ENCODE measurements at regions not wholly inside any gene's neighbourhood (a gene's known extent, or its start where the extent isn't known, plus 50 kb on each side); places are given as distances from the start of the nearest gene placed in this dataset.

DNA sequence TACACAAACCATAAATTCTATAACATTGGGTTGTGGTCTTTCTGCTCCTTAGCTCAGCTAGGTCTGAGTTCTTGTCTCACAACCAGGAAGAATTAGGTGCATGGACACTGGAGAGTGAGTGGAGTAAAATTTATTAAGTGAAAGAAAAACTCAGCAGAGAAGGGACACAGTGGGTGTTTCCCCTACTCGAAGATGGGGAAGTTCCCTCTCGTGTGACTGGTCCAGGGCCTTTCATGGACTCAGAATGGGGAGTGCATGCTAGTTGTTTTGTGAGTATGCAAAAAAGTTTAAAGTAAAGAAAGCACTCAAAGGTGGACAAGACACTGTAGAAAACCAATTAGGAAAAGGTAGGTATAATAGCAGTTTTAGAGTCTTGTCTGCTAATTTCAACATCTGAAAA, 215.5 kb upstream of the RORA start:
- Mint-ChIP-seq H3K4me3 (no peak overlapping the region), H3K9me3 (ENCODE audit: low read depth) (no peaks in the 10 kb centered on the region), H3K4me1 (no peaks in the 10 kb centered on the region), H3K27ac (no peak overlapping the region), H3K27me3 (peaks cover 14% of the 10 kb centered on the region), H3K36me3 (ENCODE audit: low read depth) (no peaks in the 10 kb centered on the region)
- intact Hi-C loops (cut with DNase I, micrococcal nuclease), result no loop called here
- ATAC-seq, result no peak
- POLR2A ChIA-PET, result no interaction called here
- DNase-seq, result no peak
- CTCF ChIA-PET, result no interaction called here

DNA sequence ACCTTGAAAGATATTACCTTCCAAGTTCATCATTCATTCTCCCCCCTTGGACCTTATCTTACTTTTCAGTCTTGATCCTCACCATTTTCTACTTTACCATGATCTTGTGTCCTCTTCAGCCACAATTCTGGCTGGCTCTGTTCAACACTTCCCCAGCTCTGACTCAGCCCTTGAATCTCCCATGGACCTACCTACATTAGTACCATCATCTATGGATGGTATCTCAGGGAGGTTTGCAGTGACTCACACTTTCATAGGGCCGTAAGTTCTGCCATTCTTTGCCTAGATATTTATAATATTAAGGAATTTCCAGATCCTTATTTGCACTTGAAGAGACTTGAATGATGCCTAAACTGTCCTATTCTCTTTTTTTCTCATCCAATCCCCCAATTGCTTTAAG, 213.7 kb upstream of the RORA start:
- H3K27me3 Mint-ChIP-seq, result peaks cover 16% of the 10 kb centered on the region
- intact Hi-C loops (cut with DNase I, micrococcal nuclease), result no loop called here
- H3K4me1 Mint-ChIP-seq, result no peaks in the 10 kb centered on the region
- no peak overlapping the region for H3K4me3 Mint-ChIP-seq
- ChIA-PET CTCF (no interaction called here), POLR2A (no interaction called here)
- H3K9me3 Mint-ChIP-seq (ENCODE audit: low read depth), result no peaks in the 10 kb centered on the region
- DNase-seq, result no peak
- no peak overlapping the region for H3K27ac Mint-ChIP-seq
- no peaks in the 10 kb centered on the region for H3K36me3 Mint-ChIP-seq (ENCODE audit: low read depth)
- no peak for ATAC-seq

DNA sequence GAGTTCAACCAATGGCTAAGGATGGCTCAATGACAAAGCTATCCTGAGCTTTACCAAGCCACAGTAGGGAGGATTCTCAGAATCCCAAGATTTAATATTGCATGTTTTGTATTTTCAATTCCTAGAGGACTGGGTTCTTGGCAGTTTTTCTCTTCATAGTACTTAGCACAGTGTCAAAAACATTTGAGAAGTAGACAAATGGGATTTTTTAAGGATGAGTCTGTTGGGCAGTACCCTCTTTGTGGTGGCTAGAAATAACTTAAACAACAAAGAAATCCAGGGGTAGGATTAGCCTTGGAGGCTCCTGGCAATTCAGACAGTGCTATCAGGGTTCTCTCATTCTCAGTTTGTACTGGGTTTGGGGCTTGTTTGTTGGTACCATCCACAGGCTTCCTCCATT, 212.8 kb upstream of the RORA start:
- Mint-ChIP-seq H3K27me3 (peaks cover 16% of the 10 kb centered on the region), H3K4me1 (no peaks in the 10 kb centered on the region), H3K36me3 (ENCODE audit: low read depth) (no peaks in the 10 kb centered on the region), H3K4me3 (no peak overlapping the region), H3K9me3 (ENCODE audit: low read depth) (no peaks in the 10 kb centered on the region), H3K27ac (no peak overlapping the region)
- DNase-seq, result no peak
- POLR2A ChIA-PET, result no interaction called here
- CTCF ChIA-PET, result interaction anchor here (0.7 kb wide), 1 partner anchor 48 kb away, joined by 3 read pairs; no protein-coding TSS in a partner anchor
- intact Hi-C loops (cut with DNase I, micrococcal nuclease), result no loop called here
- ATAC-seq, result no peak

DNA sequence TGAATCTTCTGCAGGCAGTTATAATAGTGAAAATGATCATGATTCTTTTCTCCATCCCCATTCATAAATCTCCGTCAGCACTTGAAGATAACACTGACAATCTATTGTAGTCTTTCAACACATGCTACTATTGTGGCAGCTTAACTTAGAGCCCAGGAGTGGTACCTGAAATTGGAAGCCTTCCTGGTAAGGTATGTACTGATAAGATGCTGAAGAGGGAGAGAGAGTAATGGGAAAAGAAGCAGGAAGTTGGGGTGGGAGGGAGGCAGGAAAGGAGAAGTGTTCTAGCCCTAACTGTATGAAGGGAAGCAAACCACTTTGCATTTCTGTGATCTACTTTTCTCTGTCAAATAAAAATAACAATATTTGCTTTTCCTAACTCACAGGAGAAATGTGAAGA, 197.4 kb upstream of the RORA start:
- POLR2A ChIA-PET, result interaction anchor here (0.6 kb wide), 1 partner anchor 122 kb away, joined by 6 read pairs; no protein-coding TSS in a partner anchor
- no peaks in the 10 kb centered on the region for H3K36me3 Mint-ChIP-seq (ENCODE audit: low read depth)
- DNase-seq (no peak), ATAC-seq (no peak)
- H3K27me3 Mint-ChIP-seq, result no peaks in the 10 kb centered on the region
- intact Hi-C loops (cut with DNase I, micrococcal nuclease), result no loop called here
- no peak overlapping the region for H3K4me3 Mint-ChIP-seq
- H3K9me3 Mint-ChIP-seq (ENCODE audit: low read depth), result no peaks in the 10 kb centered on the region
- H3K4me1 Mint-ChIP-seq, result no peaks in the 10 kb centered on the region
- H3K27ac Mint-ChIP-seq, result no peak overlapping the region
- CTCF ChIA-PET, result no interaction called here

GRCh38 chr15:61425934-61426333, 196.8 kb upstream of the RORA start:
- ATAC-seq (no peak), DNase-seq (no peak)
- H3K9me3 Mint-ChIP-seq (ENCODE audit: low read depth), result no peaks in the 10 kb centered on the region
- ChIA-PET CTCF (no interaction called here), POLR2A (no interaction called here)
- intact Hi-C loops (cut with DNase I, micrococcal nuclease), result no loop called here
- no peak overlapping the region for H3K27ac Mint-ChIP-seq
- no peaks in the 10 kb centered on the region for H3K36me3 Mint-ChIP-seq (ENCODE audit: low read depth)
- no peaks in the 10 kb centered on the region for H3K27me3 Mint-ChIP-seq
- no peaks in the 10 kb centered on the region for H3K4me1 Mint-ChIP-seq
- H3K4me3 Mint-ChIP-seq, result no peak overlapping the region

- Mint-ChIP-seq H3K36me3 (ENCODE audit: low read depth) (no peaks in the 10 kb centered on the region), H3K27me3 (peaks cover 3% of the 10 kb centered on the region), H3K4me3 (no peak overlapping the region), H3K27ac (no peak overlapping the region), H3K9me3 (ENCODE audit: low read depth) (no peaks in the 10 kb centered on the region), H3K4me1 (no peaks in the 10 kb centered on the region)
- ChIA-PET POLR2A (no interaction called here), CTCF (no interaction called here)
- DNase-seq (no peak), ATAC-seq (no peak)
- intact Hi-C loops (cut with DNase I, micrococcal nuclease), result no loop called here
Measured at GRCh38 chr15:61422773-61423172, 193.7 kb upstream of the RORA start.

DNA sequence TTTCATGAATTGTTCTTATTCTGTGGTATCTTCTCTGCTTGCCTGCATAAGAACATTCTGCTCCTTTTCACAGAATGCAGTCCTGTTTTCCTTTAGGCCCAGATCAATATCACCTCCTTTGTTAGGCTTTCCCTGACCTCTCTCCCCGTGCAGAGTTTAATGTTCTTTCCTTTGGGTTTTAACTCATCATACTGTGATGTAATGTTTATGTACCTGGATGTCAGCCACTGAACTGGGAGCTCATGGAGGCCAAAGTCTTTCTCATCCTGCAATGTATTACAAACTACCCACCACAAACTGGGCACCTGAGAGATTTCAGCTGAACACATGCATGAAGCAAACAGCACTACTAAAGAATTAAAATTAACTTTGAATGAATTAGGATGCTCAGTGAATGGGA, 192.8 kb upstream of the RORA start:
- peaks cover 3% of the 10 kb centered on the region for H3K27me3 Mint-ChIP-seq
- ATAC-seq (no peak), DNase-seq (no peak)
- H3K27ac Mint-ChIP-seq, result no peak overlapping the region
- intact Hi-C loops (cut with DNase I, micrococcal nuclease), result no loop called here
- no peaks in the 10 kb centered on the region for H3K9me3 Mint-ChIP-seq (ENCODE audit: low read depth)
- ChIA-PET CTCF (interaction anchor here (0.6 kb wide), 1 partner anchor 48 kb away, joined by 3 read pairs; no protein-coding TSS in a partner anchor), POLR2A (no interaction called here)
- H3K4me3 Mint-ChIP-seq, result no peak overlapping the region
- no peaks in the 10 kb centered on the region for H3K4me1 Mint-ChIP-seq
- H3K36me3 Mint-ChIP-seq (ENCODE audit: low read depth), result no peaks in the 10 kb centered on the region

GRCh38 chr15:61421470-61421869, 192.4 kb upstream of the RORA start:
- intact Hi-C loops (cut with DNase I, micrococcal nuclease), result no loop called here
- CTCF ChIA-PET, result no interaction called here
- POLR2A ChIA-PET, result no interaction called here
- H3K27ac Mint-ChIP-seq, result no peak overlapping the region
- no peak overlapping the region for H3K4me3 Mint-ChIP-seq
- no peaks in the 10 kb centered on the region for H3K4me1 Mint-ChIP-seq
- peaks cover 3% of the 10 kb centered on the region for H3K27me3 Mint-ChIP-seq
- DNase-seq (no peak), ATAC-seq (no peak)
- H3K36me3 Mint-ChIP-seq (ENCODE audit: low read depth), result no peaks in the 10 kb centered on the region
- no peaks in the 10 kb centered on the region for H3K9me3 Mint-ChIP-seq (ENCODE audit: low read depth)

GRCh38 chr15:61420546-61420945, 191.4 kb upstream of the RORA start:
- intact Hi-C loops (cut with DNase I, micrococcal nuclease), result no loop called here
- no peak overlapping the region for H3K27ac Mint-ChIP-seq
- H3K4me1 Mint-ChIP-seq, result no peaks in the 10 kb centered on the region
- ChIA-PET CTCF (no interaction called here), POLR2A (no interaction called here)
- no peaks in the 10 kb centered on the region for H3K9me3 Mint-ChIP-seq (ENCODE audit: low read depth)
- ATAC-seq (no peak), DNase-seq (no peak)
- no peaks in the 10 kb centered on the region for H3K36me3 Mint-ChIP-seq (ENCODE audit: low read depth)
- H3K27me3 Mint-ChIP-seq, result peaks cover 3% of the 10 kb centered on the region
- H3K4me3 Mint-ChIP-seq, result no peak overlapping the region

DNA sequence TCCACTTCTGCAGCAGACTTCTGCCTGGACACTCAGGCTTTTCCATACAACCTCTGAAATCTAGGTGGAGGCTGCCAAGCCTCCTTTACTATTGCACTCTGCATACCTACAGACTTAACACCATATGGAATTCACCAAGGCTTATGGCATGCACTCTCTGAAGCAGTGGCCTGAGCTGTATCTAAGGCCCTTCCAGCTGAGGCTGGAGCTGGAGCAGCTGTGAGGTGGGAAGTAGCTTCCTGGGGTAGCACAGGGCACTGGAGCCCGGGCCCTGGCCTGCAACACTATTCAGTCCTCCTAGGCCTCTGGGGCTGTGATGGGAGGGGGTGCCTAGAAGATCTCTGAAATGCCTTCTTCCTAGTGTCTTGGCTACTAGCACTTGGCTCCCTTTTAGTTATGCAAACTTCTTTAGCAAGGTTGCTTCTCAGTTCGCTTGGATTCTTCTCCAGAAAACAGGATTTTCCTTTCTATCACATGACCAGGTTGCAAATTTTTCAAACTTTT, 186.6 kb upstream of the RORA start:
- peaks cover 6% of the 10 kb centered on the region for H3K27me3 Mint-ChIP-seq
- no peak for DNase-seq
- ChIA-PET CTCF (interaction anchor here (0.8 kb wide), 1 partner anchor 189 kb away, joined by 3 read pairs; no protein-coding TSS in a partner anchor), POLR2A (no interaction called here)
- no peaks in the 10 kb centered on the region for H3K9me3 Mint-ChIP-seq (ENCODE audit: low read depth)
- no peak for ATAC-seq
- no peaks in the 10 kb centered on the region for H3K4me1 Mint-ChIP-seq
- H3K4me3 Mint-ChIP-seq, result no peak overlapping the region
- intact Hi-C loops (cut with DNase I, micrococcal nuclease), result no loop called here
- no peaks in the 10 kb centered on the region for H3K36me3 Mint-ChIP-seq (ENCODE audit: low read depth)
- H3K27ac Mint-ChIP-seq, result no peak overlapping the region

- intact Hi-C loops (cut with DNase I, micrococcal nuclease), result no loop called here
- Mint-ChIP-seq H3K36me3 (ENCODE audit: low read depth) (no peaks in the 10 kb centered on the region), H3K4me1 (no peaks in the 10 kb centered on the region), H3K27me3 (peaks cover 9% of the 10 kb centered on the region), H3K4me3 (no peak overlapping the region), H3K27ac (no peak overlapping the region), H3K9me3 (ENCODE audit: low read depth) (no peaks in the 10 kb centered on the region)
- ChIA-PET POLR2A (no interaction called here), CTCF (no interaction called here)
- DNase-seq (no peak), ATAC-seq (no peak)
Measured at GRCh38 chr15:61411902-61412510, 182.9 kb upstream of the RORA start.

DNA sequence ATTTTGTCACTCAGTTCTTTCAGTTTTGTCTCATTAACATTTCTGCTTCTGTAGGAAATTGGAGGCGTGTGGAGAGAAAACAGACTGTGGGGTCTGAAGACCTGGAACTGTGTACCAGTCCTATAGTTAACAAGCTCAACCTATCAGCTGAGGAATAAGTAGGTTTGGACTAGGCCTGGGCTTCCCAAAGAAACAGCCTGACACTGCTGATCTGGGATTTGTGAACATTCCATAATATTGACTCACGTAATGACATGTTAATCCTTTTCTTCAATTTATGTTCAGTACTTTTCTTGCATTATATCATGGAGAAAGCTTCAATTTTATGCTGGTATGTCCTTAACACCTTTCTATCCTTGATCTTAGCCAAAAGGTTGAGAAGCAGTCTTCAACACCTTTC, 181.6 kb upstream of the RORA start:
- Mint-ChIP-seq H3K27me3 (peaks cover 11% of the 10 kb centered on the region), H3K4me3 (no peak overlapping the region), H3K27ac (no peak overlapping the region), H3K36me3 (ENCODE audit: low read depth) (no peaks in the 10 kb centered on the region), H3K4me1 (no peaks in the 10 kb centered on the region), H3K9me3 (ENCODE audit: low read depth) (no peaks in the 10 kb centered on the region)
- ATAC-seq (no peak), DNase-seq (no peak)
- ChIA-PET CTCF (no interaction called here), POLR2A (no interaction called here)
- intact Hi-C loops (cut with DNase I, micrococcal nuclease), result no loop called here

DNA sequence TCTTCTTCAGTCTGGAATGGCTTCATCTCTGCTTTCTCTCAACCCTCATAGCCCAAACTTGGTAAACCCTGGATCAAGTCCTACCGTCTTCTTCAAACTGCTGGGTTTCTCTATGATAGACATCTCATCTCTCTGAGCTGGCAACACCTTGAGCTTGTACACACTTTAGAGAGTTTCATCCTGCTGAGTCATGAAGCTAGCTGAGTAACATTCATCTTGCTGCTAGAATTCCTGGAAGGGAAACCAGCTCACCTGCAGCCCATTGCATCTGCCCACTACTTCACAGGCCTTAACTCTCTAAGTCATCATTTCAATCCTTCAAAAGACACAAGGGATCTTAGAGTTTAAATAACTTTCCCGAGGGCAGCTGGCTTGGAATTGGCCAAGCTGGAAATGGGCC, 175.5 kb upstream of the RORA start:
- intact Hi-C loops (cut with DNase I, micrococcal nuclease), result no loop called here
- H3K27ac Mint-ChIP-seq, result no peak overlapping the region
- ATAC-seq, result no peak

More for the DNA sequence above, 175.5 kb upstream of the RORA start:
- ChIA-PET POLR2A (no interaction called here), CTCF (no interaction called here)
- DNase-seq, result no peak
- Mint-ChIP-seq H3K4me3 (no peak overlapping the region), H3K9me3 (ENCODE audit: low read depth) (no peaks in the 10 kb centered on the region), H3K36me3 (ENCODE audit: low read depth) (no peaks in the 10 kb centered on the region), H3K4me1 (no peaks in the 10 kb centered on the region), H3K27me3 (peaks cover 15% of the 10 kb centered on the region)

Data from activated CD4-positive, alpha-beta T cell treated with anti-CD3 and anti-CD28 coated beads for 36 hours (primary cell).